ENCODE measurements at regions not wholly inside any gene's neighbourhood (a gene's known extent, or its start where the extent isn't known, plus 50 kb on each side); places are given as distances from the start of the nearest gene placed in this dataset.
A peak's percentile ranks its signal among the peaks of the same experiment; 100 is the strongest.

- Histone ChIP-seq H2BK12ac (ENCODE audit: low read length) (no peak overlapping the region), H2BK5ac (ENCODE audit: low read length) (no peak overlapping the region)
Observed at GRCh38 chr2:121974897-121975661, 219.6 kb downstream of the TSN start.

GRCh38 chr2:121976926-121977325, 221.5 kb downstream of the TSN start:
- Histone ChIP-seq H3K4me2 (ENCODE audit: insufficient read depth, low read length, poor library complexity, severe bottlenecking) (no peak overlapping the region), H3K79me1 (ENCODE audit: low read depth, low read length) (no peaks in the 10 kb centered on the region), H4K91ac (ENCODE audit: low read depth, low read length, poor library complexity) (no peak overlapping the region), H2AFZ (ENCODE audit: low read length) (no peak overlapping the region), H3K27ac (replicated peaks; ENCODE audit: low read length) (no peak overlapping the region), H3K9ac (ENCODE audit: low read depth, low read length, poor library complexity) (no peak overlapping the region), H3K9me3 (replicated peaks in 1 of 2; ENCODE audit: control insufficient read depth in 2 of 2, insufficient read depth in 1 of 2, low read depth in 1 of 2, low read length in 2 of 2) (no peaks in the 10 kb centered on the region), H3K4me3 (ENCODE audit: low read length in 2 of 2) (no peak overlapping the region), H2BK12ac (ENCODE audit: low read length) (no peak overlapping the region), H3K27me3 (ENCODE audit: control insufficient read depth in 3 of 3, insufficient read depth in 3 of 3, low read depth in 1 of 3, low read length in 3 of 3) (no peaks in the 10 kb centered on the region), H3K14ac (ENCODE audit: low read length) (no peak overlapping the region), H2AK5ac (ENCODE audit: low read depth, low read length) (no peak overlapping the region), H3K36me3 (replicated peaks in 1 of 2; ENCODE audit: control insufficient read depth in 2 of 2, insufficient read depth in 2 of 2, low read length in 2 of 2) (no peaks in the 10 kb centered on the region), H2BK120ac (ENCODE audit: low read depth, low read length) (no peak overlapping the region), H3K4ac (ENCODE audit: low read length) (no peak overlapping the region), H4K8ac (ENCODE audit: low read depth, low read length) (no peak overlapping the region), H3K4me1 (ENCODE audit: control insufficient read depth in 2 of 2, insufficient read depth in 1 of 2, low read depth in 1 of 2, low read length in 2 of 2) (peaks cover 0 to 11% of the 10 kb centered on the region in 2 donors), H2BK5ac (ENCODE audit: low read length) (no peak overlapping the region), H3K23ac (ENCODE audit: low read depth, low read length, poor library complexity) (no peak overlapping the region), H3K18ac (ENCODE audit: low read length) (no peak overlapping the region), H2BK15ac (ENCODE audit: low read length) (no peak overlapping the region)
- no peak for DNase-seq (ENCODE audit: low spot score)
- WGBS, 2 donors (ENCODE audit: extremely low coverage in 2 of 2, insufficient read length in 2 of 2, insufficient replicate concordance in 1 of 2), result no CpG with 5 or more reads among the region's 3 CpGs

More at GRCh38 chr2:121974897-121975661, 219.6 kb downstream of the TSN start:
- peaks cover 0 to 13% of the 10 kb centered on the region in 2 donors for H3K4me1 ChIP-seq (ENCODE audit: control insufficient read depth in 2 of 2, insufficient read depth in 1 of 2, low read depth in 1 of 2, low read length in 2 of 2)
- no peak overlapping the region for H3K23ac ChIP-seq (ENCODE audit: low read depth, low read length, poor library complexity)
- H3K14ac ChIP-seq (ENCODE audit: low read length), result no peak overlapping the region
- no peak overlapping the region for H2BK120ac ChIP-seq (ENCODE audit: low read depth, low read length)
- H3K4ac ChIP-seq (ENCODE audit: low read length), result no peak overlapping the region
- H3K4me3 ChIP-seq (ENCODE audit: low read length in 2 of 2), result no peak overlapping the region
- no peak overlapping the region for H3K9ac ChIP-seq (ENCODE audit: low read depth, low read length, poor library complexity)
- no peak overlapping the region for H4K91ac ChIP-seq (ENCODE audit: low read depth, low read length, poor library complexity)
- no peaks in the 10 kb centered on the region for H3K27me3 ChIP-seq (ENCODE audit: control insufficient read depth in 3 of 3, insufficient read depth in 3 of 3, low read depth in 1 of 3, low read length in 3 of 3)
- DNase-seq (ENCODE audit: low spot score), result peak; percentile 79
- H4K8ac ChIP-seq (ENCODE audit: low read depth, low read length), result no peak overlapping the region
- peak overlapping the region; percentile 62 for H2BK15ac ChIP-seq (ENCODE audit: low read length)
- peak overlapping the region; percentile 79 for H2AFZ ChIP-seq (ENCODE audit: low read length)
- no peaks in the 10 kb centered on the region for H3K79me1 ChIP-seq (ENCODE audit: low read depth, low read length)
- peak overlapping the region; percentile 93 for H3K18ac ChIP-seq (ENCODE audit: low read length)
- H3K9me3 ChIP-seq (replicated peaks in 1 of 2; ENCODE audit: control insufficient read depth in 2 of 2, insufficient read depth in 1 of 2, low read depth in 1 of 2, low read length in 2 of 2), result no peaks in the 10 kb centered on the region
- WGBS, 2 donors (ENCODE audit: extremely low coverage in 2 of 2, insufficient read length in 2 of 2, insufficient replicate concordance in 1 of 2), result no CpG with 5 or more reads among the region's 13 CpGs
- H2AK5ac ChIP-seq (ENCODE audit: low read depth, low read length), result peak overlapping the region; percentile 44
- no peaks in the 10 kb centered on the region for H3K36me3 ChIP-seq (replicated peaks in 1 of 2; ENCODE audit: control insufficient read depth in 2 of 2, insufficient read depth in 2 of 2, low read length in 2 of 2)
- no peak overlapping the region for H3K27ac ChIP-seq (replicated peaks; ENCODE audit: low read length)
- no peak overlapping the region for H3K4me2 ChIP-seq (ENCODE audit: insufficient read depth, low read length, poor library complexity, severe bottlenecking)

- no peak for DNase-seq (ENCODE audit: low spot score)
- H4K8ac ChIP-seq (ENCODE audit: low read depth, low read length), result no peak overlapping the region
- no CpG with 5 or more reads among the region's 3 CpGs for WGBS, 2 donors (ENCODE audit: extremely low coverage in 2 of 2, insufficient read length in 2 of 2, insufficient replicate concordance in 1 of 2)
- no peak overlapping the region for H2AFZ ChIP-seq (ENCODE audit: low read length)
- H2AK5ac ChIP-seq (ENCODE audit: low read depth, low read length), result no peak overlapping the region
- H4K91ac ChIP-seq (ENCODE audit: low read depth, low read length, poor library complexity), result no peak overlapping the region
- no peak overlapping the region for H3K4ac ChIP-seq (ENCODE audit: low read length)
- H3K27me3 ChIP-seq (ENCODE audit: control insufficient read depth in 3 of 3, insufficient read depth in 3 of 3, low read depth in 1 of 3, low read length in 3 of 3), result no peaks in the 10 kb centered on the region
- no peaks in the 10 kb centered on the region for H3K36me3 ChIP-seq (replicated peaks in 1 of 2; ENCODE audit: control insufficient read depth in 2 of 2, insufficient read depth in 2 of 2, low read length in 2 of 2)
- no peak overlapping the region for H2BK5ac ChIP-seq (ENCODE audit: low read length)
- no peak overlapping the region for H2BK12ac ChIP-seq (ENCODE audit: low read length)
- H2BK15ac ChIP-seq (ENCODE audit: low read length), result no peak overlapping the region
- H3K9ac ChIP-seq (ENCODE audit: low read depth, low read length, poor library complexity), result no peak overlapping the region
- no peaks in the 10 kb centered on the region for H3K9me3 ChIP-seq (replicated peaks in 1 of 2; ENCODE audit: control insufficient read depth in 2 of 2, insufficient read depth in 1 of 2, low read depth in 1 of 2, low read length in 2 of 2)
- no peak overlapping the region for H3K27ac ChIP-seq (replicated peaks; ENCODE audit: low read length)
- H3K79me1 ChIP-seq (ENCODE audit: low read depth, low read length), result no peaks in the 10 kb centered on the region
- H3K23ac ChIP-seq (ENCODE audit: low read depth, low read length, poor library complexity), result no peak overlapping the region
- no peak overlapping the region for H3K18ac ChIP-seq (ENCODE audit: low read length)
- H3K4me2 ChIP-seq (ENCODE audit: insufficient read depth, low read length, poor library complexity, severe bottlenecking), result no peak overlapping the region
- H3K4me1 ChIP-seq (ENCODE audit: control insufficient read depth in 2 of 2, insufficient read depth in 1 of 2, low read depth in 1 of 2, low read length in 2 of 2), result peaks cover 0 to 8% of the 10 kb centered on the region in 2 donors
- H2BK120ac ChIP-seq (ENCODE audit: low read depth, low read length), result no peak overlapping the region
- H3K14ac ChIP-seq (ENCODE audit: low read length), result no peak overlapping the region
- H3K4me3 ChIP-seq (ENCODE audit: low read length in 2 of 2), result no peak overlapping the region
Observed at GRCh38 chr2:121977326-121977725, 221.9 kb downstream of the TSN start.

DNA sequence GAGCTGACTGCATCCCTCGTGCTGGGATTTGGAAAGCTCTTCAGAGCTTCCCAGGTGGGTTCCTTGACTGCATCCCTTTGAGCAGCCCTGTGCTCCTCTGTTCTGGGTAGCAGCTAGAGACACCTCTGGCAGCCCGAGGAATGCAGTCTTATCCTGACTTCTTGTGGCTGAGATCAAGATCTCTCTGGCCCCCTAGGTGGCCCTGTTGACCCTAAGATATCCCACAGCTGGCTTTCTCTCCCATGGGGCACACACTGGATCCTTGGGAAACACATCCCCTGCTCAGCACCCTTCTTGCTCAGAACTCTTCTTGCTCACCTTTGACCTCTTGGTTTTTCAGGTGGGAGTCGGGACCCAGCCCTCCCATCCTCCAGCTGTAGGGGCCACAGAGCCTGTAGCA, 237.2 kb downstream of the TSN start:
- Histone ChIP-seq H2AFZ (ENCODE audit: low read length) (no peak overlapping the region), H3K23ac (ENCODE audit: low read depth, low read length, poor library complexity) (no peak overlapping the region), H3K9ac (ENCODE audit: low read depth, low read length, poor library complexity) (no peak overlapping the region), H2AK5ac (ENCODE audit: low read depth, low read length) (no peak overlapping the region), H2BK120ac (ENCODE audit: low read depth, low read length) (no peak overlapping the region), H3K4me2 (ENCODE audit: insufficient read depth, low read length, poor library complexity, severe bottlenecking) (no peak overlapping the region), H3K36me3 (replicated peaks in 1 of 2; ENCODE audit: control insufficient read depth in 2 of 2, insufficient read depth in 2 of 2, low read length in 2 of 2) (no peaks in the 10 kb centered on the region), H2BK12ac (ENCODE audit: low read length) (no peak overlapping the region), H3K27me3 (ENCODE audit: control insufficient read depth in 3 of 3, insufficient read depth in 3 of 3, low read depth in 1 of 3, low read length in 3 of 3) (no peaks in the 10 kb centered on the region), H3K18ac (ENCODE audit: low read length) (no peak overlapping the region), H2BK5ac (ENCODE audit: low read length) (no peak overlapping the region), H4K91ac (ENCODE audit: low read depth, low read length, poor library complexity) (no peak overlapping the region), H4K8ac (ENCODE audit: low read depth, low read length) (no peak overlapping the region), H2BK15ac (ENCODE audit: low read length) (no peak overlapping the region), H3K14ac (ENCODE audit: low read length) (no peak overlapping the region), H3K9me3 (replicated peaks in 1 of 2; ENCODE audit: control insufficient read depth in 2 of 2, insufficient read depth in 1 of 2, low read depth in 1 of 2, low read length in 2 of 2) (peaks cover 0 to 2% of the 10 kb centered on the region in 2 donors), H3K27ac (replicated peaks; ENCODE audit: low read length) (no peak overlapping the region), H3K4ac (ENCODE audit: low read length) (no peak overlapping the region), H3K79me1 (ENCODE audit: low read depth, low read length) (no peaks in the 10 kb centered on the region), H3K4me3 (ENCODE audit: low read length in 2 of 2) (no peak overlapping the region), H3K4me1 (ENCODE audit: control insufficient read depth in 2 of 2, insufficient read depth in 1 of 2, low read depth in 1 of 2, low read length in 2 of 2) (no peaks in the 10 kb centered on the region)
- WGBS, 2 donors (ENCODE audit: extremely low coverage in 2 of 2, insufficient read length in 2 of 2, insufficient replicate concordance in 1 of 2), result no CpG with 5 or more reads among the region's 3 CpGs
- no peak for DNase-seq (ENCODE audit: low spot score)

All from neuronal stem cell (in vitro differentiated cells).